Stimulated activated CD8-positive, alpha-beta memory T cell treated with anti-CD3 and anti-CD28 coated beads, Interleukin-15, amount 100 ng/mL, for 4 hours (primary cell): ENCODE measurements at regions not wholly inside any gene's neighbourhood (a gene's known extent, or its start where the extent isn't known, plus 50 kb on each side); places are given as distances from the start of the nearest gene placed in this dataset.

ENCODE experiments used
- DNase-seq, 2 donors: peaks; one replicate each; pipeline ENCODE4 v3.0.0-alpha.2; 2020; ENCODE audit warnings: low read depth in 2 of 2

DNA sequence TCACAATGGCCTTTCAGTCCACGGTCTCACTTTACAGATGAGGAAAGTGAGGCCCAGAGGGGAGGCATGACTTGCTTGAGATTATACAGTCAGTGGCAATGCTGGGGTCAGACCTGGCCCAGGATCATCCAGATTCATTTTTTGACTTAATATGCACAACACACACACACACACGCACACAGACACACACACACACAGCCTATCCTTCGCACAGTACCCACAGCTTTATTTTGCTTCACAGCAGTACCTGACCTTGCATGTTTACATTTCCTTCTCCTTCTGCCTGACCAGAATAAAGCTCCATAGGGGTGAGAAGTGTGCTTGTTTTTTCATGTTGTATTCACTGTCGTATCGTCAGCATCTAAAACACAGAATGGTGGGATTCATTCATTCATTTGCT, 79.8 kb downstream of the VEGFA start:
- no peak for DNase-seq

DNA sequence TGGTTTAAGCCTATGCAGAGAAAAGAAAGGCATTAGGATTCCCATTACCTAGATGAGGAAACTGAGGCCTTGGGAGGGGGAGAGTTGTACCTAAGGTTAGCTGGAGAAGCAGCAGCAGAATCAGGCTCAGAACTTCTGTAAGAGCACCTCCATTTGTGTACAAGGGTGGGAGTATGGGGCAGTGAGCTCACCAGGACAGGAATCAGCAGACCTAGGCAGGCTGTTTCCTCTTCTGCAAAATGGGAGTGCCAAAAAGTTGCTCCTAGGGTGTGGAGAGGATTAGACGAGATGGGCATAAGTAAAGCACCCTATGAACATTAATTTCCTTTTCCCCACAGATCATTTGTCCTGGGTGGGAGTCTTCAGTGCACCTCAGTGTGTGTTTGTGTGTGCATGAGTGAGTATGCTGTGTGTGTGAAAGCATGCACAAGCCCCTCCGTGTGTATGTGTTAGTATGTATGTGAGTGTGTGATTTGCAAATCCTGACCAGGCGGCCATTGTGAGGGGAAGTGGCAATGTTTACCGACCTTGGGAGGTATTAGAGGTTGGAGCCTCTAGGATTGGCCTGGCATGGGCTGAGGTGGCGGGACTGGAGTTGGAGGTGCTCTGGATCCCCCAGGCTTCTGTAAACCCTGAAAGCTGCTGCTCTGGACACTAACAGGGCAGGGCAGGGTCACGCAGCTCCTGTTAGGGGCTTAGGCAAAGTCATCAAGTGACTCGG, 78.8 kb downstream of the VEGFA start:
- no peak for DNase-seq

DNA sequence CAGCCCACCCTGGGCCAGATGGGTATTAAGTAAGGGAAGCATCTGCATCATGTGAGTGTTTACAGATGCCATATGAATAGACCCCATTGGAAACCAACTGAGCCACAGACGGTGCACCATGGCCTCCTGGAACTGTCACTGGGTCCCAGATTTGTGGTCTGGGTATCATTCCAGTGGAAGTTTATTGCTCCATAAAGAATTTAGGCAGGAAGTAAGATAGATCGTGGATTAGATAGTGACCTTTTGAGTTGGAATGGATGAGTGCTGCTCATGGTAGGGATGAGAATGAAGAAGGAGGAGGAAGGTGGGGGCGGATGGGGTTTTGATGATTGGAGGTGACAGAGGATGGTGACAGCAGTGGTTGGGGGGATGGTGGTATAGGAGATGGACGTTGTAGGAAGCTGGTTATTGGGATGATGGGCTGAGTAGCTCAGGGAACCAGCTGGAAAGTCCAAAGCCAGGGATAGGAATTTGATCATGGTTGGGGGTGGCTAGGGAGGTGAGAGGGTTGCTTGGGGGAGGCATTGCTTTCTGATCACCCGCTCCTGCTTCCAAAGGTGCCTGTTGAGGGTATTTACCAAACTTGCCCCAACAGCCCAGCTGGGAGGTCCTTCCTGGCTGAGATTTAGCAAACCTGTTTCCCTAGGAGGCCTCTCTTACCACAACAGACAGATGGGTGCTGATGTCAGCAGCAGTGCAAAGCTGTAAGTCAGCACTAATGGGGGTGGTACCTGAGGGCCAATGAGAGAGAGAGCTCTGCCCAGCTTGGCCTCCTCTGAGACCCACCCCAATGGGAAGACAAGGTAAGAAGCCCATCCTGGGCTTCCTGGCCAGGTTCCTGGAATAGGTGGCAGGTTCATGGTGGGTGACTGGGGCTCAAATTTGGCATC, 78.0 kb downstream of the VEGFA start:
- DNase-seq: no peak

DNA sequence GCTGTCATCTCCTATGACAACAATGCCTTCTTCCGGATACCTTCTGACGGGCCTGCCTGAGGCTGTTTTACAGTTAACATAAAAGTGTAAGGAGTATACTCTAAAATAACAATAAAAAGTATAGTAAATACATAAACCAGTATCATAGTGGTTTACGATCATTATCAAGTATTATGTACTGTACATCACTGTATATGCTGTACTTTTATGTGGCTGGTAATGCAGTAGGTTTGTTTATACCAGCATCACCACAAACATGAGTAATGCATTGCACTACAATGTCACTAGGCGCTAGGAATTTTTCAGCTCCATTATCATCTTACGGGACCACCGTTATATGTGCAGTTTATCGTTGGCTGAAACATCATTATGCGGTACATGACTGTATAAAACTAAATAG, 76.5 kb downstream of the VEGFA start:
- DNase-seq: no peak

DNA sequence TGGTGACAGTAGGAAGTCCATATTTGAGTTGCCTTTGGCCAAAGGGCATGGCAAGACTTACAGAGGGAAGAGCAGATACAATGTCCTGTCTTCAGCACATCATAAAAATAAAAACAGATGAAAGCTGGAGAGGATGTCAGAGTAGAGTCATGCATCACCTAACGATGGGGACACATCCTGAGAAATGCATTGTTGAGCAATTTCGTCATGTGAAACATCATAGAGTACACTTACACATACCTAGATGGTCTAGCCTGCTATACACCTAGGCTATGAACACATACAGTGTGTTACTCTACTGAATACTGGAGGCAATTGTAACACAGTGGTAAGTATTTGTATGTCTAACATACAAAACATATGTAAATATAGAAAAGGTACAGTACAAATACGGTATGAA, 75.6 kb downstream of the VEGFA start:
- DNase-seq: no peak

DNA sequence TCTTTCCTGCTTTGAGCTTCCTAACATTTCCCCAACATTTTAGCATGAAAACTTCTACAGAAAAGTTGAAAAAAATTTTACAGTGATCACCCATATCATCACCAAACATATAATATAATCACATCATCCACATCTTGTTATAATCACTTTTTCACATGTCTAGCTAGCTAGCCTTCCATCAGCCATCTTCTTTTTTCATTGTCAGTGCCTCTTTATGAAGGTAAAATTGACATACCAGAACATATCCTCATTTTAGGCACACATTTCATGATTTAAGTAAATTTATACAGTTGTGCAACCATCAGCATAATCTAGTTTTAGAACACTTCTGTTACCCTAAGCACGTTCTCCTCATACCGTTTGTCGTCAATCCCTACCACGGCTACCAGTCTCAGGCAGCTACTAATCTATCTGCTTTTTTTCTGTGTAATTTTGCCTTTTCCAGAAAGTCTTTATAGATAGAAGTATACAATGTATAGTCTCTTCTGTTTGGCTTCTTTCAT, 73.7 kb downstream of the VEGFA start:
- no peak for DNase-seq

DNA sequence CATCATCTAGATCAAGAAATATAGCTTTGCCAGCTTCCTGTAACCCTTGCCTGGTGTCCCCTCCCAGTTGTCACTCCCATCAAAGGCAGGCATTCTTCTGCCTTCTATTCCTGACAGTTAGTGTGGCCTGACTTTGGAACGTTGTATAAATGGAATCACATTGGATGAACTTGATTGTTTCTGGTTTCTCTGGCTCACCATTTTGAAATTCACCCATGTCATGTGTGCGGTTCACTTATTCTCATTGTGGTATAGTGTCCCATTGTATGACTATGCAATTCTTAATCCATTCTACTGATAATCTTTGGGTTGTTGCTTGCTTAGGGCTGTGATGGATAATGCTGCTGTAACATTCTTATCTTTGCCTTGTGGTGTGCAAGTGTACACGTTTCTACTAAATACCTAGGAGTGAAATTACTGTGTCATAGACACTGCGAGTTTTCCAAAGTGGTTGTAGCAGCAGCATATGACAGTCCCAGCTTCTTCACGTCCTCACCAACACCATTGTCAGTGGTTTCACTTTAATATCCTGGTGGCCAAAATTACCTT, 73.2 kb downstream of the VEGFA start:
- no peak for DNase-seq

DNA sequence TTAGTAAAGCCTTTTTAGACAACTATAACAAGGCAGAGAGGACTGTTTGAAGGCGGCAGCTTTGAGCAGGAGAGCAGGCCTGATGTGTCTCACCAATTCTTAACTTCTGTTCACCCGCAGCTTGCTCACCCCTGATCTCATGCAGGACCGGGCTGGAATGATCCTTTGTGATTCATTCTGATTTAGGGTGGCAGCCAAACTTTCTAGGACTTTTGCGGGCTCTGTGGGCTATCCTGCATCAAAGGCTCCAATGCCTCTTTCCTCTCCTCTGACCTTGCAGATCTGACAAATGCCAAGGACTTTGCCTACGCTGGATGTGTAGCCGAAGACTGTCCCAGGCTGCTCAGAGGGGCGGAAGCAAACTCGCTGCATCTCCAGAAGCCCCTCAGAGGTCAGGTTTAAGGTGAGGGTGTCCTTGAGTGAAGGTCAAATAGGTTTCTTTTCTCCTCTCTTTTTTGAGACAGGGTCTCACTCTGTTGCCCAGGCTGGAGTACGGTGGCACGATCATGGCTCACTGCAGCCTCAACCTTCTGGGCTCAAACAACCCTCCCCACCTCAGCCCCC, 72.3 kb downstream of the VEGFA start:
- DNase-seq: no peak

DNA sequence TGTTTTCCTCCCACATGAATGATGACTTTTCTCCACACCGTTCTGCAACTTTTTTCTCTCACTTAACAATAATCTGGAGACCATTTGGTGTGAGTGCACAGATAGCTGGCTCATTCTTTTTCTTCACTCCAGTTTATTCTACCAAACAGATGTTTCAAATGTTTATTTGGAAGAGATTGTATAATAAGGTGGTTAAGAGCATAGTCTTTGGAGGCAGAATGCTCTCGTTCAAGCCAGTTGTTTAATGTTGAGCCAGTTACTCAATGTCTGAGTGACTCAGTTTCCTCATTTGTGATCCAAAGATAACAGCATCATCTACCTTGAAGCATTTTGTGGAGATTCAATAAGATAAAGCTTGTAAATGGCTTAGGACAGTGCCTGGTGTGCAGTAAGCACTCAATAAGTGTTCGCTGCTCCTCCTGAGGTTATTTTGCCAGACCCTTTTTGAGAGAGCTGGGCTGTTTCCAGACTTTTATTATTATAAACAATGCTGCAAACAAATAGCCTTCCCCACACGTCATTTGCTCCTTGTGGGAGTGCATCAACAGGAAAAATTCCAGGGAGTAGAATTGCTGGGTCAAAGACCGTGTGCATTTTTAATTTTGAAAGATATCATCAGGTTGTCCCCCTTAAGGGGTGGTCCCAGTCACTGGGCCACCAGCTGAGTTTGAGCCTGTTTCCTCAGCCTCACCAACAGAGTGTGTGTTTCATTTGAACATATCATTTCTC, 70.6 kb downstream of the VEGFA start:
- DNase-seq: no peak

DNA sequence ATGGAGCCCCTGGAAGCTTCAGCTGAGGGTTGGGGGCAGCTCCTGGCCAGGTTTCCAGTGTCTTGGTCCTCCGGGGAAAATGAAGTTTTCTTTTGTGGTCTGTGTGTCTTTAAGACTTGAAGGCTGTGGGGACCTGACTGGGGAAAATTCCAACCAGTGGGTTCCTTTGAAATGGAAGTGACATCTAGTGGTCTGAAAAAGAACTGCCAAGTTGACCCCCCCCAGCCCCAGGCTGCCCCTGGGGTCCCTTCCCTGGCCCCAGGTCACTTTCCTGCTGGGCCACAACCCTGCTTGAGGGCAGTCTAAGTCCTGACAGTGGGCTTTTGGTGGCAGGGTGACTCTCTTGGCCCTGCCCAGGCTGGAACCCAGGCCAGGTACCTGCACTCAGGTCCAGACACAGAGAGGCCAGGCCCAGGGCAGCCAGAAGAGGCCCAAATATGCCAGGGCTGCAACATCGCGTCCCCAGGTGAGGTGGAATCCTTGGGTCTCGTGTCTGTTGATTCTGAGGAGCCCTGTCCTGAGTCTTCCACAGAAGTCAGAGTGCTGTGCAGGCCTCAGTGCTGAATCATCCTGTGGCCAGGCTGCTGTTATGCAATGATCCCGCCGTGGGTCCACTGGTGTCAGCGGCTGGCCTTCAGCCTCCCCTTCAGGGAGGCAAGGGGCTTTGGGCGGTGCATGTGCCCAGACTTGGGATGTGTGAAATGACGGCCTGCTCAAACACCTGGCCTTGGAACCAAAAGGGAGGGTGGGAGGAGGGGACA, 68.4 kb downstream of the VEGFA start:
- DNase-seq: no peak

DNA sequence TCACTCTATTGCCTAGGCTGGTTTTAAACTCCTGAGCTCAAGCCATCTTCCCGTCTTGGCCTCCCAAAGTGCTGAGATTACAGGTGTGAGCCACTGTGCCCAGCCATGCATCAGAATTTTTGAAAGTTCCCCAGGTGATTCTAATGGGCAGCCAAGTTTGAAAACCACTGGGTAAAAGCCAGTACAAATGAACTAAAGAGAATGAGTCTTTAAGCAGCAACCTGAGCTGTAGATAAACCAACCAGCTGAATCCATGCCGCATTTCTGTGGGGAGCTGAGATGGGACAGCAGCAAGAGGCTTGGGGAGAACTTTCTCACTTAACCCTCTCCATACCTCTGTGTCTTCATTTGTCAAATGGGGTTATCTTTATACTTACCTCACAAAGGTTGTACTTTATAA, 67.5 kb downstream of the VEGFA start:
- DNase-seq: no peak

DNA sequence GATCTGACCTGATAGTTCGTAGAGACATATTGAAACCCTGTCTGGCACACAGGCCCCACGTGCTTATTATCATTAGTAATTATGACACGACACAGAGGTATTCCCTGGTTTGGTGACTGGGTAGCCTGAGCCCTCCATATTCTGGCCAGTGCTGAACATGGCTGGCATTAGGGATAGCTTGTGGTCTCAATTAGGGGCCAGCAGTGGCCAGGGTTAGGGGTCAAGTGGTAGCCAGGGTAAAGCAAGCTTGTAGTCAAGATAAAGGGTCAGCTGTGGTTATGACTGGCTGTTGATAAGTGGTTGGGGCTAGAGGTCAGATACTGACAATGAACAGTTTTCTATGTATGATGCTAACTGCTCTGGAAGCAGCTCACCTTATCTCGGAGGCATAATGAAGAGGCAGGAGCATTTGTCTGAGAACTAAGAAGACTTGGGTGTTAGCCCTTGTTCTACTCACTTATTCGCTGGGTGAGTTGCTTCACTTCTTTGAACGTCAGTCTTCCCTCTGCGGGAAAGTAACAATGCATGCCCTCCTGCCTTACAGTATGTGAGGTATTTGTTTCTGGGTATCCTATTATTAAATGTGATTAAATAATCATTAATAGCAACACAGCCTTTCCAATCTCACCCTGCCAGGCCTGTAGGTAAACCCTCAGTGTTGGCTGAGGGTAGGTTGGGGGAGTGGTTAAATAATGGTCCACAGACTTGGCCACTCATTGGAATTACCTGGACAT, 66.7 kb downstream of the VEGFA start:
- DNase-seq: no peak
